ENCODE measurements at regions not wholly inside any gene's neighbourhood (a gene's known extent, or its start where the extent isn't known, plus 50 kb on each side); places are given as distances from the start of the nearest gene placed in this dataset.
"Not testable (repeated sequence)": the region's sequence is repeated elsewhere in the genome, so short reads cannot be mapped to it uniquely, and the experiment has no call there.

- DNase-seq = not testable (repeated sequence)
Observed at GRCh38 chr1:219863816-219864215, 64.5 kb downstream of the SLC30A10 start.

GRCh38 chr1:219862366-219862765 is 66.0 kb downstream of the SLC30A10 start:
- DNase-seq = no peak

GRCh38 chr1:219858980-219859379 is 69.4 kb downstream of the SLC30A10 start:
- no peak for DNase-seq

GRCh38 chr1:219847215-219847855 is 81.0 kb downstream of the SLC30A10 start:
- DNase-seq = peak; percentile 64

- DNase-seq = not testable (repeated sequence)
Observed at GRCh38 chr1:219839595-219839994, 88.8 kb downstream of the SLC30A10 start.

GRCh38 chr1:219837994-219838294 is 90.4 kb downstream of the SLC30A10 start:
- DNase-seq = no peak

- DNase-seq = peak; percentile 49
Observed at GRCh38 chr1:219837274-219837993, 90.9 kb downstream of the SLC30A10 start.

GRCh38 chr1:219834314-219834917 is 93.9 kb downstream of the SLC30A10 start:
- no peak for DNase-seq

GRCh38 chr1:219833214-219833815 is 95.0 kb downstream of the SLC30A10 start:
- DNase-seq = no peak

GRCh38 chr1:219826290-219826689 is 102.1 kb downstream of the SLC30A10 start:
- DNase-seq = no peak

GRCh38 chr1:219825355-219825754 is 103.0 kb downstream of the SLC30A10 start:
- DNase-seq = no peak

GRCh38 chr1:219824338-219824737 is 104.0 kb downstream of the SLC30A10 start:
- no peak for DNase-seq

- no peak for DNase-seq
Observed at GRCh38 chr1:219820551-219820950, 107.8 kb downstream of the SLC30A10 start.

GRCh38 chr1:219817914-219818313 is 110.4 kb downstream of the SLC30A10 start:
- DNase-seq = no peak

GRCh38 chr1:219813294-219813693 is 115.1 kb downstream of the SLC30A10 start:
- no peak for DNase-seq

- DNase-seq = peak; percentile 63
Observed at GRCh38 chr1:219812491-219813203, 115.7 kb downstream of the SLC30A10 start.

- DNase-seq = no peak
Observed at GRCh38 chr1:219812086-219812485, 116.3 kb downstream of the SLC30A10 start.

GRCh38 chr1:219810451-219810850 is 117.9 kb downstream of the SLC30A10 start:
- DNase-seq = no peak

- DNase-seq = no peak
Observed at GRCh38 chr1:219808790-219809189, 119.6 kb downstream of the SLC30A10 start.

GRCh38 chr1:219806642-219807041 is 121.7 kb downstream of the SLC30A10 start:
- no peak for DNase-seq

- DNase-seq = no peak
Observed at GRCh38 chr1:219806020-219806419, 122.3 kb downstream of the SLC30A10 start.

GRCh38 chr1:219805191-219805590 is 123.2 kb downstream of the SLC30A10 start:
- DNase-seq = no peak
